Endothelial cell (in vitro differentiated cells): ENCODE measurements at regions not wholly inside any gene's neighbourhood (a gene's known extent, or its start where the extent isn't known, plus 50 kb on each side); places are given as distances from the start of the nearest gene placed in this dataset.
A peak's percentile ranks its signal among the peaks of the same experiment; 100 is the strongest.

ENCODE experiments used
- DNase-seq: peaks from one replicate; pipeline ENCODE4 v3.0.0; 2021; ENCODE audit warnings: low spot score
- H3K27ac Mint-ChIP-seq: one replicate; pipeline ENCODE4 v1.8.0; 2021; ENCODE audit warnings: mixed read lengths, inconsistent platforms; ENCODE audit not compliant: unreplicated experiment
- H3K27me3 Mint-ChIP-seq: one replicate; pipeline ENCODE4 v1.8.0; 2021; ENCODE audit warnings: mild to moderate bottlenecking, moderate library complexity, mixed read lengths, inconsistent platforms; ENCODE audit not compliant: unreplicated experiment
- H3K36me3 Mint-ChIP-seq: one replicate; pipeline ENCODE4 v1.8.0; 2021; ENCODE audit warnings: mild to moderate bottlenecking, low read depth, mixed read lengths, inconsistent platforms; ENCODE audit not compliant: unreplicated experiment
- H3K4me1 Mint-ChIP-seq: one replicate; pipeline ENCODE4 v1.8.0; 2021; ENCODE audit warnings: mild to moderate bottlenecking, mixed read lengths, inconsistent platforms; ENCODE audit not compliant: unreplicated experiment
- H3K4me3 Mint-ChIP-seq: one replicate; pipeline ENCODE4 v1.8.0; 2021; ENCODE audit warnings: mild to moderate bottlenecking, mixed read lengths, inconsistent platforms; ENCODE audit not compliant: unreplicated experiment
- H3K9me3 Mint-ChIP-seq: one replicate; pipeline ENCODE4 v1.8.0; 2021; ENCODE audit warnings: mixed read lengths, inconsistent platforms; ENCODE audit not compliant: unreplicated experiment
- TF ChIP-seq, protein P1 (sequence below): fragments of 200-600 bp; sonication (generic); IDR thresholded peaks from one replicate; pipeline ENCODE4 v1.5.0; 2021; ENCODE audit warnings: antibody characterized with exemption; ENCODE audit not compliant: unreplicated experiment

GRCh38 chr9:124108216-124108615 is 96.6 kb downstream of the LHX2 start:
- DNase-seq, result no peak
- Mint-ChIP-seq H3K27me3 (peaks cover 12% of the 10 kb centered on the region), H3K4me3 (no peak overlapping the region), H3K9me3 (no peaks in the 10 kb centered on the region), H3K27ac (no peak overlapping the region), H3K4me1 (no peaks in the 10 kb centered on the region), H3K36me3 (no peaks in the 10 kb centered on the region)
- TF ChIP-seq, protein P1, sequence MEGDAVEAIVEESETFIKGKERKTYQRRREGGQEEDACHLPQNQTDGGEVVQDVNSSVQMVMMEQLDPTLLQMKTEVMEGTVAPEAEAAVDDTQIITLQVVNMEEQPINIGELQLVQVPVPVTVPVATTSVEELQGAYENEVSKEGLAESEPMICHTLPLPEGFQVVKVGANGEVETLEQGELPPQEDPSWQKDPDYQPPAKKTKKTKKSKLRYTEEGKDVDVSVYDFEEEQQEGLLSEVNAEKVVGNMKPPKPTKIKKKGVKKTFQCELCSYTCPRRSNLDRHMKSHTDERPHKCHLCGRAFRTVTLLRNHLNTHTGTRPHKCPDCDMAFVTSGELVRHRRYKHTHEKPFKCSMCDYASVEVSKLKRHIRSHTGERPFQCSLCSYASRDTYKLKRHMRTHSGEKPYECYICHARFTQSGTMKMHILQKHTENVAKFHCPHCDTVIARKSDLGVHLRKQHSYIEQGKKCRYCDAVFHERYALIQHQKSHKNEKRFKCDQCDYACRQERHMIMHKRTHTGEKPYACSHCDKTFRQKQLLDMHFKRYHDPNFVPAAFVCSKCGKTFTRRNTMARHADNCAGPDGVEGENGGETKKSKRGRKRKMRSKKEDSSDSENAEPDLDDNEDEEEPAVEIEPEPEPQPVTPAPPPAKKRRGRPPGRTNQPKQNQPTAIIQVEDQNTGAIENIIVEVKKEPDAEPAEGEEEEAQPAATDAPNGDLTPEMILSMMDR, result no peak

GRCh38 chr9:124110307-124110915 is 98.8 kb downstream of the LHX2 start:
- TF ChIP-seq, protein P1, result no peak
- no peaks in the 10 kb centered on the region for H3K9me3 Mint-ChIP-seq
- H3K27me3 Mint-ChIP-seq, result peaks cover 6% of the 10 kb centered on the region
- no peaks in the 10 kb centered on the region for H3K4me1 Mint-ChIP-seq
- H3K4me3 Mint-ChIP-seq, result no peak overlapping the region
- DNase-seq, result peak; percentile 80
- H3K36me3 Mint-ChIP-seq, result no peaks in the 10 kb centered on the region
- no peak overlapping the region for H3K27ac Mint-ChIP-seq

DNA sequence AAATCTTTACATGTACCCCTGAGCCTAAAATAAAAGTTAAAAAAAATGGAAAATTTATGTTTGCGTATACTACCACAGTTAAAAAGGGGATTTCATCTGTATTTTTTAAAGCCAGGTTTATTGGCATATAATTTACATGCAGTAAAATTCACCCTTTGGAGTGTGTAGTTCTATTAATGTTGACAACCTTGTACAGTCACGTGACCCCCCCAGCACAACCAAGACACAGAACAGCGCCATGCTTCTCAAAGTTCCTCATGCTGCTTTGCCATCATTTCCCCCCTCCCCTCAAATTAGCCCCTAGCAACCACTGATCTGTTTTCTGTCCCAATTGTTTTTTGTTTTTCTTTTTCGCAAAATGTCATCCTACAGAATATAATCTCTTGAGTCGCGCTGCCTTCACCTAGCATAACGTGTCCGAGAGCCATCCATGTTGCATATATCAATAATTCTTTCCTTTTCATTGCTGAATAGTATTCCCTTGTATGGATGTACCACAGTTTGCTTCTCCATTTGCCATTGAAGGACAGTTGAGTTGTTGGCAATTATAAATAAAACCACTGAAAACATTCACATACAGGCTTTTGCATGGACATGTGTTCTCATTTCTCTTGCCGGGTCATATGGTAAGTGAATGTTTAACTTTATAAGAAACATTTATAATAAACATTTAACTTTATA is 105.3 kb downstream of the LHX2 start:
- H3K27ac Mint-ChIP-seq, result no peak overlapping the region

GRCh38 chr9:124118894-124119293 is 107.3 kb downstream of the LHX2 start:
- Mint-ChIP-seq H3K9me3 (no peaks in the 10 kb centered on the region), H3K27me3 (peaks cover 1% of the 10 kb centered on the region), H3K36me3 (no peaks in the 10 kb centered on the region), H3K4me3 (no peak overlapping the region), H3K4me1 (no peaks in the 10 kb centered on the region), H3K27ac (no peak overlapping the region)
- TF ChIP-seq, protein P1, result no peak
- no peak for DNase-seq

More for the DNA sequence above, 105.3 kb downstream of the LHX2 start:
- Mint-ChIP-seq H3K4me1 (no peaks in the 10 kb centered on the region), H3K4me3 (no peak overlapping the region), H3K27me3 (peaks cover 1% of the 10 kb centered on the region), H3K9me3 (no peaks in the 10 kb centered on the region), H3K36me3 (no peaks in the 10 kb centered on the region)
- DNase-seq, result no peak
- TF ChIP-seq, protein P1, result no peak

GRCh38 chr9:124120272-124120671 is 108.7 kb downstream of the LHX2 start:
- Mint-ChIP-seq H3K27ac (no peak overlapping the region), H3K4me3 (no peak overlapping the region), H3K27me3 (peaks cover 5% of the 10 kb centered on the region), H3K36me3 (no peaks in the 10 kb centered on the region), H3K9me3 (no peaks in the 10 kb centered on the region), H3K4me1 (peaks cover 4% of the 10 kb centered on the region)
- no peak for DNase-seq
- TF ChIP-seq, protein P1, result no peak
